Type B pancreatic cell (in vitro differentiated cells): ENCODE measurements at regions not wholly inside any gene's neighbourhood (a gene's known extent, or its start where the extent isn't known, plus 50 kb on each side); places are given as distances from the start of the nearest gene placed in this dataset.

ENCODE experiments used
- DNase-seq: peaks from one replicate; pipeline ENCODE4 v3.0.0; 2021; ENCODE audit warnings: mixed read lengths; ENCODE audit not compliant: unreplicated experiment; ENCODE audit errors: extremely low spot score
- H3K27ac Mint-ChIP-seq: 2 replicates; pipeline ENCODE4 v1.8.0; 2021; ENCODE audit warnings: mild to moderate bottlenecking, mixed read lengths
- H3K27me3 Mint-ChIP-seq: 2 replicates; pipeline ENCODE4 v1.8.0; 2021; ENCODE audit warnings: mixed read lengths
- H3K36me3 Mint-ChIP-seq: 2 replicates; pipeline ENCODE4 v1.8.0; 2021; ENCODE audit warnings: mixed read lengths
- H3K4me1 Mint-ChIP-seq: one replicate; pipeline ENCODE4 v1.8.0; 2021; ENCODE audit warnings: mixed read lengths; ENCODE audit not compliant: unreplicated experiment
- H3K4me3 Mint-ChIP-seq: 2 replicates; pipeline ENCODE4 v1.8.0; 2021; ENCODE audit warnings: mild to moderate bottlenecking, mixed read lengths
- H3K9me3 Mint-ChIP-seq: 2 replicates; pipeline ENCODE4 v1.8.0; 2021; ENCODE audit warnings: mixed read lengths
- TF ChIP-seq, protein P1 (sequence below): fragments of 200-600 bp; sonication (generic); conservative IDR thresholded peaks from 2 replicates; pipeline ENCODE4 v1.5.0; 2021; ENCODE audit warnings: antibody characterized with exemption, mild to moderate bottlenecking

DNA sequence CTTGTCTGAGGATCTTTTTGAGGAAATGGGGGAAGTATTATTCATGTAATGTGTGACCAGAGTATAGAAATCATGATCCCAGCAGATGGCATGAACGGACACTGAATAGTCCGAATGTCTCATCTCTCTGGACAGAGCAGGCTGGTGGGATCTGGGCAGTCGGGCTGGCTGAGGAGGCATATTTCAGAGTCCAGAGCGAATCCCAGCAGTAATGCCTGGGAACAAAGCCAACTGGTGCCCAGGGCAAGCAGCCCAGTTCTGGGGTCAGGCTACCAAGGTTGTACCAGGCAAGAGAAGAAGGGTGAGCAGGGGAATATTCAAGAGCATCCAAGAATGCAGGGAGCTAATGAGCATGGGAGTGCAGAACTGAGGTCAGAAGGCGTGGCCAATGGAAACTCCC, 306.4 kb downstream of the ZSWIM6 start:
- H3K4me3 Mint-ChIP-seq: no peak overlapping the region
- peaks cover 32% of the 10 kb centered on the region for H3K4me1 Mint-ChIP-seq
- H3K27me3 Mint-ChIP-seq: peaks cover 4% of the 10 kb centered on the region
- H3K9me3 Mint-ChIP-seq: peaks cover 4% of the 10 kb centered on the region
- H3K27ac Mint-ChIP-seq: peak overlapping the region; percentile 6
- no peak for DNase-seq
- H3K36me3 Mint-ChIP-seq: no peaks in the 10 kb centered on the region
- TF ChIP-seq, protein P1, sequence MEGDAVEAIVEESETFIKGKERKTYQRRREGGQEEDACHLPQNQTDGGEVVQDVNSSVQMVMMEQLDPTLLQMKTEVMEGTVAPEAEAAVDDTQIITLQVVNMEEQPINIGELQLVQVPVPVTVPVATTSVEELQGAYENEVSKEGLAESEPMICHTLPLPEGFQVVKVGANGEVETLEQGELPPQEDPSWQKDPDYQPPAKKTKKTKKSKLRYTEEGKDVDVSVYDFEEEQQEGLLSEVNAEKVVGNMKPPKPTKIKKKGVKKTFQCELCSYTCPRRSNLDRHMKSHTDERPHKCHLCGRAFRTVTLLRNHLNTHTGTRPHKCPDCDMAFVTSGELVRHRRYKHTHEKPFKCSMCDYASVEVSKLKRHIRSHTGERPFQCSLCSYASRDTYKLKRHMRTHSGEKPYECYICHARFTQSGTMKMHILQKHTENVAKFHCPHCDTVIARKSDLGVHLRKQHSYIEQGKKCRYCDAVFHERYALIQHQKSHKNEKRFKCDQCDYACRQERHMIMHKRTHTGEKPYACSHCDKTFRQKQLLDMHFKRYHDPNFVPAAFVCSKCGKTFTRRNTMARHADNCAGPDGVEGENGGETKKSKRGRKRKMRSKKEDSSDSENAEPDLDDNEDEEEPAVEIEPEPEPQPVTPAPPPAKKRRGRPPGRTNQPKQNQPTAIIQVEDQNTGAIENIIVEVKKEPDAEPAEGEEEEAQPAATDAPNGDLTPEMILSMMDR: no peak

GRCh38 chr5:61640179-61641021, 308.3 kb downstream of the ZSWIM6 start:
- no peaks in the 10 kb centered on the region for H3K36me3 Mint-ChIP-seq
- peaks cover 32% of the 10 kb centered on the region for H3K4me1 Mint-ChIP-seq
- peaks cover 4% of the 10 kb centered on the region for H3K9me3 Mint-ChIP-seq
- H3K27ac Mint-ChIP-seq: no peak overlapping the region
- H3K4me3 Mint-ChIP-seq: no peak overlapping the region
- H3K27me3 Mint-ChIP-seq: peaks cover 4% of the 10 kb centered on the region
- TF ChIP-seq, protein P1: no peak
- no peak for DNase-seq

GRCh38 chr5:61641748-61642565, 309.9 kb downstream of the ZSWIM6 start:
- Mint-ChIP-seq H3K9me3 (no peaks in the 10 kb centered on the region), H3K36me3 (no peaks in the 10 kb centered on the region), H3K27ac (no peak overlapping the region), H3K4me1 (peaks cover 20% of the 10 kb centered on the region), H3K4me3 (no peak overlapping the region), H3K27me3 (peaks cover 4% of the 10 kb centered on the region)
- no peak for DNase-seq
- TF ChIP-seq, protein P1: peak; percentile 24

- DNase-seq: no peak
- Mint-ChIP-seq H3K36me3 (no peaks in the 10 kb centered on the region), H3K27ac (no peak overlapping the region), H3K4me3 (no peak overlapping the region), H3K9me3 (no peaks in the 10 kb centered on the region), H3K27me3 (peaks cover 16% of the 10 kb centered on the region), H3K4me1 (peaks cover 5% of the 10 kb centered on the region)
- TF ChIP-seq, protein P1: no peak
Measured at GRCh38 chr5:61647672-61648071, 315.6 kb downstream of the ZSWIM6 start.

DNA sequence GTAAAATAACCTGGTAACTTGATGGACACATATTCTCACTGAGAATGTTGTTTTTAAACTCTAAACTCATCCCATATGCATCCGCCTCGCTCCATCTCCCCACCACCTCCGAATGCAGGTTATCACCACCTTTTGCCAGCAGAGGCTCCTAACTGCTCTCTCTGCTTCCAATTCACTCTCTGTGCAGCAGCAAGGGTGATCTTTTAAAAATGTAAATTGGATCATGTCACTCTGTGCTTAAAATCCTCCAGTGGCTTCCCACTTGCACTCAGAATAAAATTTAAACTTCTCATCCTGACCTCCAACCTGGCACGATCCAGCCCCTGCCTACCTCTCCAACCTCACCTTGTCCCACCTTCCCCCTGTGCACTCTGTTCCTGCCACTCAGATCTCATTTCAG, 317.2 kb downstream of the ZSWIM6 start:
- no peaks in the 10 kb centered on the region for H3K36me3 Mint-ChIP-seq

More for the DNA sequence above, 317.2 kb downstream of the ZSWIM6 start:
- DNase-seq: no peak
- Mint-ChIP-seq H3K4me3 (no peak overlapping the region), H3K27ac (no peak overlapping the region), H3K27me3 (peaks cover 16% of the 10 kb centered on the region), H3K4me1 (peaks cover 8% of the 10 kb centered on the region), H3K9me3 (no peaks in the 10 kb centered on the region)
- TF ChIP-seq, protein P1: no peak
